Non-pigmented ciliary epithelial cell (primary cell): ENCODE measurements at regions not wholly inside any gene's neighbourhood (a gene's known extent, or its start where the extent isn't known, plus 50 kb on each side); places are given as distances from the start of the nearest gene placed in this dataset.
"Not testable (repeated sequence)": the region's sequence is repeated elsewhere in the genome, so short reads cannot be mapped to it uniquely, and the experiment has no call there.

Experiments used
- DNase-seq: peaks from one replicate; pipeline ENCODE4 v3.0.0-alpha.2; 2010; ENCODE audit warnings: low read depth

GRCh38 chr4:154032914-154033313 is 244.0 kb upstream of the SFRP2 start:
- DNase-seq, result no peak

GRCh38 chr4:154030746-154031145 is 241.9 kb upstream of the SFRP2 start:
- DNase-seq, result no peak

- DNase-seq, result no peak
These were observed 241.3 kb upstream of the SFRP2 start for GRCh38 chr4:154030152-154030551.

GRCh38 chr4:154029171-154029570 is 240.3 kb upstream of the SFRP2 start:
- DNase-seq, result no peak

- no peak for DNase-seq
These were observed 236.2 kb upstream of the SFRP2 start for GRCh38 chr4:154025110-154025509.

GRCh38 chr4:154024097-154024694 is 235.3 kb upstream of the SFRP2 start:
- DNase-seq, result no peak

GRCh38 chr4:154023671-154024070 is 234.8 kb upstream of the SFRP2 start:
- DNase-seq, result not testable (repeated sequence)

- DNase-seq, result no peak
These were observed 230.9 kb upstream of the SFRP2 start for GRCh38 chr4:154019811-154020210.

- DNase-seq, result no peak
These were observed 229.8 kb upstream of the SFRP2 start for GRCh38 chr4:154018659-154019058.

- DNase-seq, result no peak
These were observed 226.7 kb upstream of the SFRP2 start for GRCh38 chr4:154015578-154015977.

- DNase-seq, result no peak
These were observed 225.8 kb upstream of the SFRP2 start for GRCh38 chr4:154014407-154015321.

- no peak for DNase-seq
These were observed 224.7 kb upstream of the SFRP2 start for GRCh38 chr4:154013576-154013975.

- DNase-seq, result no peak
These were observed 221.5 kb upstream of the SFRP2 start for GRCh38 chr4:154010371-154010770.

GRCh38 chr4:154009788-154010187 is 220.9 kb upstream of the SFRP2 start:
- DNase-seq, result no peak

- no peak for DNase-seq
These were observed 220.3 kb upstream of the SFRP2 start for GRCh38 chr4:154009191-154009590.

- DNase-seq, result no peak
These were observed 216.3 kb upstream of the SFRP2 start for GRCh38 chr4:154005171-154005520.

GRCh38 chr4:154004507-154005170 is 215.8 kb upstream of the SFRP2 start:
- DNase-seq, result peak; percentile 44

GRCh38 chr4:154004016-154004415 is 215.1 kb upstream of the SFRP2 start:
- no peak for DNase-seq

GRCh38 chr4:154003378-154003777 is 214.5 kb upstream of the SFRP2 start:
- no peak for DNase-seq

GRCh38 chr4:154001193-154001592 is 212.3 kb upstream of the SFRP2 start:
- DNase-seq, result no peak

GRCh38 chr4:153997516-153997915 is 208.6 kb upstream of the SFRP2 start:
- no peak for DNase-seq

GRCh38 chr4:153989505-153989904 is 200.6 kb upstream of the SFRP2 start:
- no peak for DNase-seq
